K562 (cell line): ENCODE measurements at regions not wholly inside any gene's neighbourhood (a gene's known extent, or its start where the extent isn't known, plus 50 kb on each side); places are given as distances from the start of the nearest gene placed in this dataset.

Experiments used
- ATAC-seq: fragments of 200-7000 bp; cut with Tn5 transposase; 3 replicates; pipeline ENCODE4 v1.9.1; 2020; ENCODE audit warnings: moderate library complexity
- BruUV-seq: library from RNA; stranded (reverse); fragments of 400-500 nt; replicated peaks from 2 replicates; lab custom pipeline; 2021; lab: Mats Ljungman, UMichigan
- CTCF ChIA-PET: fragments of 300-600 bp; formaldehyde crosslinking; extraction: SDS; loops from one replicate; lab custom pipeline; 2021; ENCODE audit warnings: low intra/inter-chr PET ratio; lab: Yijun Ruan, JAX
- POLR2A ChIA-PET: fragments of 300-600, 350-650 bp; sonication (Branson Sonifier 250); formaldehyde crosslinking; extraction: SDS; loops from one replicate; lab custom pipeline; 2021; ENCODE audit warnings: antibody characterized with exemption, inconsistent platforms; lab: Yijun Ruan, JAX
- DNase-seq, 4 experiments: peaks; one replicate each; pipeline versions ENCODE4 v3.0.0 to v3.0.0-alpha.2; 2011 to 2018; ENCODE audit warnings: low spot score in 3 of 4, mixed read lengths in 3 of 4; ENCODE audit errors: extremely low read depth in 1 of 4
- FAIRE-seq: peaks from 2 replicates; lab custom pipeline; 2011; peaks lifted over from hg19 to GRCh38; lab: Jason Lieb, UNC
- H2AFZ ChIP-seq: 2 replicates; pipeline ENCODE4 v1.6.0; 2011; ENCODE audit warnings: low read depth, low read length, control low read depth, inconsistent platforms
- H3K27ac ChIP-seq: fragments of 200-600 bp; 3 replicates; pipeline ENCODE4 v1.8.0; 2011; ENCODE audit warnings: low read depth, mild to moderate bottlenecking, control low read depth, inconsistent platforms, low read length, moderate library complexity, mixed read lengths; ENCODE audit errors: extremely low read depth
- H3K27me3 ChIP-seq, 2 experiments: fragments of 300-600 bp in 1 of 2; 2 replicates in 1 of 2; 3 replicates in 1 of 2; pipeline versions ENCODE4 v1.6.0 to v1.8.0; 2011; ENCODE audit warnings: inconsistent platforms in 2 of 2, low read length in 2 of 2, mild to moderate bottlenecking in 1 of 2, mixed read lengths in 1 of 2, moderate library complexity in 1 of 2; ENCODE audit not compliant: control insufficient read depth in 2 of 2, insufficient read depth in 2 of 2
- H3K36me3 ChIP-seq: fragments of 300-600 bp; 3 replicates; pipeline ENCODE4 v1.8.0; 2011; ENCODE audit warnings: mild to moderate bottlenecking, low read length, inconsistent platforms; ENCODE audit not compliant: control insufficient read depth, insufficient read depth
- H3K4me1 ChIP-seq, 2 experiments: fragments of 200-600 bp in 1 of 2; replicated peaks in 1 of 2; 2 replicates in 1 of 2; 3 replicates in 1 of 2; pipeline versions ENCODE4 v1.5.1 to v1.8.0; 2011; ENCODE audit warnings: inconsistent platforms in 2 of 2, low read length in 2 of 2, mild to moderate bottlenecking in 1 of 2, mixed read lengths in 1 of 2, moderate library complexity in 1 of 2; ENCODE audit not compliant: control insufficient read depth in 2 of 2, insufficient read depth in 2 of 2
- H3K4me2 ChIP-seq: 2 replicates; pipeline ENCODE4 v1.6.1; 2011; ENCODE audit warnings: low read length, control low read depth, inconsistent platforms, mixed read lengths; ENCODE audit not compliant: insufficient read depth
- H3K4me3 ChIP-seq: fragments of 200-600 bp; sonication (generic), shearing (Covaris generic); 2 replicates; pipeline ENCODE4 v1.5.1; 2016; ENCODE audit warnings: control low read depth, inconsistent platforms
- H3K79me2 ChIP-seq: fragments of 200-600 bp; 3 replicates; pipeline ENCODE4 v1.8.0; 2011; ENCODE audit warnings: low read length, inconsistent platforms; ENCODE audit not compliant: control insufficient read depth, insufficient read depth
- H3K9ac ChIP-seq, 2 experiments: 2 replicates each; pipeline versions ENCODE4 v1.6.0 to v1.6.1; 2011; ENCODE audit warnings: low read depth in 2 of 2, low read length in 2 of 2, control low read depth in 1 of 2, inconsistent platforms in 1 of 2, mild to moderate bottlenecking in 1 of 2, mixed read lengths in 1 of 2; ENCODE audit not compliant: insufficient read depth in 1 of 2
- H3K9me1 ChIP-seq: one replicate; pipeline ENCODE4 v1.6.0; 2011; ENCODE audit warnings: inconsistent platforms, mild to moderate bottlenecking, low read length, moderate library complexity; ENCODE audit not compliant: control insufficient read depth, insufficient read depth
- H3K9me3 ChIP-seq: replicated peaks from 2 replicates; pipeline ENCODE4 v1.5.1; 2011; ENCODE audit warnings: low read depth, low read length, inconsistent platforms; ENCODE audit not compliant: control insufficient read depth, insufficient read depth
- H4K20me1 ChIP-seq: replicated peaks from 2 replicates; pipeline ENCODE4 v1.6.1; 2011; ENCODE audit warnings: low read length, inconsistent platforms, mixed read lengths; ENCODE audit not compliant: control insufficient read depth, insufficient read depth
- ATF3 ChIP-seq, 2 experiments: fragments of 450-650 bp in 1 of 2; sonication (generic) in 1 of 2; formaldehyde crosslinking in 1 of 2; IDR thresholded peaks in 1 of 2; conservative IDR thresholded peaks in 1 of 2; 2 replicates each; pipeline versions ENCODE4 v1.6.1 to v1.8.1; 2016 to 2023; ENCODE audit warnings: mild to moderate bottlenecking in 2 of 2, moderate library complexity in 2 of 2, inconsistent platforms in 1 of 2, missing genetic modification reagents in 1 of 2
- GTF2F1 ChIP-seq: IDR thresholded peaks from 2 replicates; pipeline ENCODE4 v1.6.1; 2011; ENCODE audit warnings: low read depth, low read length, improper control_type of control experiment
- JUND ChIP-seq, 2 experiments: IDR thresholded peaks; 2 replicates in 1 of 2; 3 replicates in 1 of 2; pipeline ENCODE4 v1.6.1; 2011; ENCODE audit warnings: borderline replicate concordance in 2 of 2, low read depth in 2 of 2, low read length in 2 of 2, improper control_type of control experiment in 1 of 2, missing biosample characterization in 1 of 2, missing genetic modification characterization in 1 of 2, missing genetic modification reagents in 1 of 2
- RCOR1 ChIP-seq, 2 experiments: IDR thresholded peaks; 2 replicates each; pipeline ENCODE4 v1.6.1; 2012; ENCODE audit warnings: low read depth in 2 of 2, low read length in 2 of 2, borderline replicate concordance in 1 of 2, improper control_type of control experiment in 1 of 2
- SIN3B ChIP-seq: fragments of 450-650 bp; IDR thresholded peaks from 2 replicates; pipeline ENCODE4 v1.6.1; 2017; ENCODE audit warnings: low read depth, mild to moderate bottlenecking, moderate library complexity
- TAF1 ChIP-seq: IDR thresholded peaks from 2 replicates; pipeline ENCODE4 v1.6.1; 2011; ENCODE audit warnings: mild to moderate bottlenecking, low read length, moderate library complexity; ENCODE audit not compliant: insufficient read depth, control insufficient read depth, severe bottlenecking; ENCODE audit errors: extremely low read depth
- ZFPM2 ChIP-seq: fragments of 250-450 bp; sonication (Bioruptor Pico); IDR thresholded peaks from 2 replicates; pipeline ENCODE4 v1.5.1; 2022; ENCODE audit warnings: mild to moderate bottlenecking
- ZNF766 ChIP-seq: fragments of 200-800 bp; sonication (Bioruptor generic); conservative IDR thresholded peaks from 2 replicates; pipeline ENCODE4 v1.6.1; 2016; ENCODE audit warnings: missing genetic modification characterization, missing compliant biosample characterization
- WGBS: fragments of 100-300 bp; shearing (Covaris generic); methylation state at CpG from one replicate; pipeline ENCODE4 v1.1.6; 2016; ENCODE audit warnings: low coverage, mixed read lengths; ENCODE audit not compliant: insufficient coverage; ENCODE audit errors: missing lambda C conversion rate; 5-methylcytosine and 5-hydroxymethylcytosine counted together
- in situ Hi-C: fragments of 300-500 bp; cut with MboI; formaldehyde crosslinking; loops from 4 replicates; pipeline ENCODE4 v1.15.0; 2018; ENCODE audit warnings: inconsistent platforms, mixed read lengths
- intact Hi-C: fragments of 100-400 bp; cut with micrococcal nuclease; formaldehyde crosslinking; loops from 2 replicates; pipeline ENCODE4 v1.14.2; 2022

GRCh38 chr14:51401272-51401671, 161.2 kb downstream of the TMX1 start:
- ChIA-PET POLR2A (no interaction called here), CTCF (no interaction called here)
- Histone ChIP-seq H3K79me2 (no peaks in the 10 kb centered on the region), H3K27me3 (peaks cover 0 to 5% of the 10 kb centered on the region in 2 experiments; a peak in 1 of 5 replicates), H3K4me3 (no peak overlapping the region), H3K9me3 (no peaks in the 10 kb centered on the region), H3K9ac (no peak overlapping the region), H3K9me1 (no peaks in the 10 kb centered on the region), H3K36me3 (no peaks in the 10 kb centered on the region), H3K4me2 (no peak overlapping the region), H3K4me1 (no peaks in the 10 kb centered on the region), H3K27ac (no peak overlapping the region), H2AFZ (no peak overlapping the region), H4K20me1 (no peaks in the 10 kb centered on the region)
- DNase-seq (no peak), FAIRE-seq (no peak), ATAC-seq (no peak)
- WGBS = 0% methylated on average over 2 of the region's 2 CpGs
- TF ChIP-seq JUND (IDR thresholded peaks at IDR 0.05; ENCODE audit: borderline replicate concordance, low read depth, low read length) (no peak), JUND (tag; IDR thresholded peaks at IDR 0.05; ENCODE audit: borderline replicate concordance, low read depth, low read length) (no peak), ZNF766 (CRISPR knock-in tag) (no peak), TAF1 (no peak), RCOR1 (IDR thresholded peaks at IDR 0.05; ENCODE audit: borderline replicate concordance in 1 of 2, low read depth in 2 of 2, low read length in 2 of 2) (no peak), SIN3B (no peak), ATF3 (IDR thresholded peaks at IDR 0.05) (no peak), ATF3 (CRISPR knock-in tag; conservative IDR thresholded peaks at IDR 0.05) (no peak), GTF2F1 (no peak), ZFPM2 (no peak)
- no TSS peak for BruUV-seq
- in situ Hi-C loops = no loop called here
- intact Hi-C loops = no loop called here
